MM.1S (cell line): ENCODE measurements at regions not wholly inside any gene's neighbourhood (a gene's known extent, or its start where the extent isn't known, plus 50 kb on each side); places are given as distances from the start of the nearest gene placed in this dataset.

Experiments used
- DNase-seq: peaks from one replicate; pipeline ENCODE4 v3.0.0-alpha.2; 2015
- H2AFZ ChIP-seq: fragments of 300-600 bp; sonication (generic); 2 replicates; pipeline ENCODE4 v1.6.0; 2016; ENCODE audit warnings: antibody characterized with exemption, low read length
- H3F3A ChIP-seq: fragments of 300-600 bp; sonication (generic); 2 replicates; pipeline ENCODE4 v1.6.1; 2016; ENCODE audit warnings: mild to moderate bottlenecking, antibody characterized with exemption, low read length, moderate library complexity, mixed read lengths; ENCODE audit not compliant: insufficient read depth
- H3K27ac ChIP-seq: fragments of 300-600 bp; sonication (generic); 2 replicates; pipeline ENCODE4 v1.5.1; 2016; ENCODE audit warnings: mild to moderate bottlenecking, low read length
- H3K27me3 ChIP-seq: fragments of 300-600 bp; sonication (generic); replicated peaks from 2 replicates; pipeline ENCODE4 v1.6.0; 2016; ENCODE audit warnings: low read length; ENCODE audit not compliant: insufficient read depth
- H3K36me3 ChIP-seq: fragments of 300-600 bp; sonication (generic); replicated peaks from 2 replicates; pipeline ENCODE4 v1.6.1; 2016; ENCODE audit warnings: mild to moderate bottlenecking, low read length, mixed read lengths; ENCODE audit not compliant: insufficient read depth
- H3K4me1 ChIP-seq: fragments of 300-600 bp; sonication (generic); 2 replicates; pipeline ENCODE4 v1.6.1; 2016; ENCODE audit warnings: low read length, mixed read lengths
- H3K4me2 ChIP-seq: fragments of 300-600 bp; sonication (generic); 2 replicates; pipeline ENCODE4 v1.6.0; 2016; ENCODE audit warnings: low read depth, low read length
- H3K4me3 ChIP-seq: fragments of 300-600 bp; sonication (generic); 2 replicates; pipeline ENCODE4 v1.5.1; 2016; ENCODE audit warnings: low read length, mixed read lengths
- H3K79me2 ChIP-seq: fragments of 300-600 bp; sonication (generic); 2 replicates; pipeline ENCODE4 v1.6.1; 2016; ENCODE audit warnings: mixed run types, low read length, mixed read lengths
- H3K9ac ChIP-seq: fragments of 300-600 bp; sonication (generic); 2 replicates; pipeline ENCODE4 v1.6.1; 2016; ENCODE audit warnings: low read length, mixed read lengths
- H3K9me2 ChIP-seq: fragments of 300-600 bp; sonication (generic); replicated peaks from 2 replicates; pipeline ENCODE4 v1.6.1; 2016; ENCODE audit warnings: mild to moderate bottlenecking, low read length, mixed read lengths; ENCODE audit not compliant: insufficient read depth
- H3K9me3 ChIP-seq: fragments of 300-600 bp; sonication (generic); replicated peaks from 2 replicates; pipeline ENCODE4 v1.6.1; 2016; ENCODE audit warnings: mild to moderate bottlenecking, low read length, mixed read lengths; ENCODE audit not compliant: insufficient read depth
- H4K20me1 ChIP-seq: fragments of 300-600 bp; sonication (generic); 2 replicates; pipeline ENCODE4 v1.6.1; 2016; ENCODE audit warnings: mild to moderate bottlenecking, low read length, moderate library complexity, mixed read lengths; ENCODE audit not compliant: insufficient read depth
- EZH2 ChIP-seq: fragments of 300-600 bp; sonication (generic); optimal IDR thresholded peaks from 2 replicates; pipeline ENCODE3; 2017; ENCODE audit warnings: low read depth, mild to moderate bottlenecking, antibody characterized with exemption, low read length, mixed read lengths
- EZH2phosphoT487 ChIP-seq: fragments of 300-600 bp; sonication (generic); IDR thresholded peaks from 2 replicates; pipeline ENCODE4 v1.6.1; 2018; ENCODE audit warnings: antibody characterized with exemption, low read length
- TF ChIP-seq, protein P1 (sequence below): fragments of 300-600 bp; sonication (generic); IDR thresholded peaks from 2 replicates; pipeline ENCODE4 v1.5.1; 2016; ENCODE audit warnings: antibody characterized with exemption, low read length, mixed read lengths

DNA sequence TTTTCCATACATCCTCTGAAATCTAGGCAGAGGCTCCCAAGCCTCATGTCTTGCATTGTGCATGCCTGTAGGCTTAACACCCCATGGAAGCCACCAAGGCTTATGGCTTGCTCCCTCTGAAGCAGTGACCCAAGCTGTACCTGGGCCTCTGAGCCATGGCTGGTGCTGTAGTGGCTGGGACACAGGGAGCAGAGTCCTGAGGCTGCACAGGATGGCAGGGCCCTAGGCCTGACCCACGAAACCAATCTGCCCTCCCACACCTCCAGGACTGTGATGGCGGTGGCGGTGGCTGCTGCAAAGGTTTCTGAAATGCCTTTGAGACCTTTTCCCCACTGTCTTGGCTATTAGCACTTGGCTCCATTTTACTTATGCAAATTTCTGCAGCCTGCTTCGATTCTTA lies 429.5 kb downstream of the NPHP4 start:
- no peaks in the 10 kb centered on the region for H3K36me3 ChIP-seq
- no peaks in the 10 kb centered on the region for H3K9me3 ChIP-seq
- H3K79me2 ChIP-seq: no peaks in the 10 kb centered on the region
- no peak overlapping the region for H2AFZ ChIP-seq
- no peak for DNase-seq
- no peak overlapping the region for H3K4me2 ChIP-seq
- no peak overlapping the region for H3K9ac ChIP-seq
- H3F3A ChIP-seq: no peaks in the 10 kb centered on the region
- no peaks in the 10 kb centered on the region for H4K20me1 ChIP-seq
- no peak overlapping the region for H3K4me3 ChIP-seq
- H3K27me3 ChIP-seq: peaks cover 68% of the 10 kb centered on the region
- no peaks in the 10 kb centered on the region for H3K4me1 ChIP-seq
- no peak for TF ChIP-seq EZH2
- TF ChIP-seq, protein P1, sequence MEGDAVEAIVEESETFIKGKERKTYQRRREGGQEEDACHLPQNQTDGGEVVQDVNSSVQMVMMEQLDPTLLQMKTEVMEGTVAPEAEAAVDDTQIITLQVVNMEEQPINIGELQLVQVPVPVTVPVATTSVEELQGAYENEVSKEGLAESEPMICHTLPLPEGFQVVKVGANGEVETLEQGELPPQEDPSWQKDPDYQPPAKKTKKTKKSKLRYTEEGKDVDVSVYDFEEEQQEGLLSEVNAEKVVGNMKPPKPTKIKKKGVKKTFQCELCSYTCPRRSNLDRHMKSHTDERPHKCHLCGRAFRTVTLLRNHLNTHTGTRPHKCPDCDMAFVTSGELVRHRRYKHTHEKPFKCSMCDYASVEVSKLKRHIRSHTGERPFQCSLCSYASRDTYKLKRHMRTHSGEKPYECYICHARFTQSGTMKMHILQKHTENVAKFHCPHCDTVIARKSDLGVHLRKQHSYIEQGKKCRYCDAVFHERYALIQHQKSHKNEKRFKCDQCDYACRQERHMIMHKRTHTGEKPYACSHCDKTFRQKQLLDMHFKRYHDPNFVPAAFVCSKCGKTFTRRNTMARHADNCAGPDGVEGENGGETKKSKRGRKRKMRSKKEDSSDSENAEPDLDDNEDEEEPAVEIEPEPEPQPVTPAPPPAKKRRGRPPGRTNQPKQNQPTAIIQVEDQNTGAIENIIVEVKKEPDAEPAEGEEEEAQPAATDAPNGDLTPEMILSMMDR: no peak
- no peak for TF ChIP-seq EZH2phosphoT487
- no peaks in the 10 kb centered on the region for H3K9me2 ChIP-seq
- no peak overlapping the region for H3K27ac ChIP-seq

GRCh38 chr1:5562331-5562730 lies 429.9 kb downstream of the NPHP4 start:
- no peaks in the 10 kb centered on the region for H4K20me1 ChIP-seq
- H3K27me3 ChIP-seq: peaks cover 69% of the 10 kb centered on the region
- no peak overlapping the region for H3K4me2 ChIP-seq
- no peaks in the 10 kb centered on the region for H3K9me2 ChIP-seq
- H2AFZ ChIP-seq: no peak overlapping the region
- no peak for TF ChIP-seq EZH2phosphoT487
- TF ChIP-seq, protein P1: no peak
- TF ChIP-seq EZH2: no peak
- H3K27ac ChIP-seq: no peak overlapping the region
- DNase-seq: no peak
- no peaks in the 10 kb centered on the region for H3K79me2 ChIP-seq
- H3K4me1 ChIP-seq: no peaks in the 10 kb centered on the region
- H3K9ac ChIP-seq: no peak overlapping the region
- H3F3A ChIP-seq: no peaks in the 10 kb centered on the region
- H3K36me3 ChIP-seq: no peaks in the 10 kb centered on the region
- no peak overlapping the region for H3K4me3 ChIP-seq
- no peaks in the 10 kb centered on the region for H3K9me3 ChIP-seq

DNA sequence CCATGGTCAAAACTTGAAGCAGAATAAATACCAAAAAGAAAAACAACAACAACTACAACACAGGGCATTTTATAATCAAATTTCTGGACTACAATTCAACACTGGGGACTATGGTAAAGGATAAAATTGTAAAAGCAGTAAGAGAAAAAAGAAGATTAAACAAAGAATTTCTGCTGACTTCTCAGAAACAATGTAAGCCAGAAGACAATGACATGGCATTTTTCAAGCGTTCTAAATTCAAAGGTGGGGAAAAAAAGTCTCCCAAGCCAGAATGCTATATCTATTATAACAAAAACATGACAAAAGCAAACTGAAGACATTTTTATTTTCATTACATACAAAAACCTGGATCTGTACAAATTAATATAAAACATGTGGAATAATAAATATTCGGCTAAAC lies 433.1 kb downstream of the NPHP4 start:
- H3K27ac ChIP-seq: no peak overlapping the region
- H3K79me2 ChIP-seq: no peaks in the 10 kb centered on the region
- no peak overlapping the region for H3K4me2 ChIP-seq
- H4K20me1 ChIP-seq: no peaks in the 10 kb centered on the region
- H3K4me3 ChIP-seq: no peak overlapping the region
- no peaks in the 10 kb centered on the region for H3K4me1 ChIP-seq
- H3K36me3 ChIP-seq: no peaks in the 10 kb centered on the region
- H3K9me3 ChIP-seq: no peaks in the 10 kb centered on the region
- H3K9me2 ChIP-seq: no peaks in the 10 kb centered on the region
- TF ChIP-seq, protein P1: no peak
- TF ChIP-seq EZH2phosphoT487 (no peak), EZH2 (no peak)
- H2AFZ ChIP-seq: no peak overlapping the region
- DNase-seq: no peak
- H3K27me3 ChIP-seq: peaks cover 70% of the 10 kb centered on the region
- H3F3A ChIP-seq: no peaks in the 10 kb centered on the region
- no peak overlapping the region for H3K9ac ChIP-seq
